Keratinocyte (primary cell): ENCODE measurements at regions not wholly inside any gene's neighbourhood (a gene's known extent, or its start where the extent isn't known, plus 50 kb on each side); places are given as distances from the start of the nearest gene placed in this dataset.

Experiments used
- DNase-seq: peaks from one replicate; pipeline ENCODE4 v3.0.0-alpha.2; 2011; ENCODE audit warnings: low read depth, missing footprints, low spot score
- FAIRE-seq: peaks from 2 replicates; lab custom pipeline; 2011; peaks lifted over from hg19 to GRCh38; lab: Jason Lieb, UNC
- H2AFZ ChIP-seq: 2 replicates; pipeline ENCODE4 v1.6.0; 2012; ENCODE audit warnings: low read length, control low read depth, inconsistent platforms; ENCODE audit not compliant: control insufficient read depth
- H3K27ac ChIP-seq: 2 replicates; pipeline ENCODE4 v1.5.1; 2011; ENCODE audit warnings: low read length; ENCODE audit not compliant: control insufficient read depth, insufficient read depth
- H3K27me3 ChIP-seq: 3 replicates; pipeline ENCODE4 v1.6.0; 2011; ENCODE audit warnings: low read length; ENCODE audit not compliant: control insufficient read depth, insufficient read depth; ENCODE audit errors: extremely low read depth
- H3K36me3 ChIP-seq, 2 experiments: 2 replicates in 1 of 2; 3 replicates in 1 of 2; pipeline ENCODE4 v1.5.1; 2011; ENCODE audit warnings: low read length in 2 of 2, mild to moderate bottlenecking in 1 of 2; ENCODE audit not compliant: control insufficient read depth in 2 of 2, insufficient read depth in 2 of 2; ENCODE audit errors: extremely low read depth in 1 of 2
- H3K4me1 ChIP-seq: 3 replicates; pipeline ENCODE4 v1.5.1; 2011; ENCODE audit warnings: low read length; ENCODE audit not compliant: control insufficient read depth, insufficient read depth; ENCODE audit errors: extremely low read depth
- H3K4me2 ChIP-seq: 3 replicates; pipeline ENCODE4 v1.6.0; 2011; ENCODE audit warnings: low read depth, low read length; ENCODE audit not compliant: control insufficient read depth, insufficient read depth; ENCODE audit errors: extremely low read depth
- H3K4me3 ChIP-seq, 3 experiments: fragments of 200-600 bp in 1 of 3; sonication (generic) in 1 of 3; 2 replicates in 2 of 3; 3 replicates in 1 of 3; pipeline ENCODE4 v1.5.1; 2011 to 2016; ENCODE audit warnings: low read length in 3 of 3, mild to moderate bottlenecking in 3 of 3, control low read depth in 2 of 3, inconsistent platforms in 1 of 3, low read depth in 1 of 3, mixed read lengths in 1 of 3, mixed run types in 1 of 3, moderate library complexity in 1 of 3; ENCODE audit not compliant: control insufficient read depth in 2 of 3, insufficient read depth in 2 of 3; ENCODE audit errors: extremely low read depth in 1 of 3
- H3K79me2 ChIP-seq: 2 replicates; pipeline ENCODE4 v1.6.0; 2012; ENCODE audit warnings: low read length; ENCODE audit not compliant: control insufficient read depth, insufficient read depth
- H3K9ac ChIP-seq: 3 replicates; pipeline ENCODE4 v1.6.0; 2011; ENCODE audit warnings: low read length; ENCODE audit not compliant: control insufficient read depth, insufficient read depth; ENCODE audit errors: extremely low read depth
- H3K9me1 ChIP-seq: 3 replicates; pipeline ENCODE4 v1.6.0; 2011; ENCODE audit warnings: low read length; ENCODE audit not compliant: control insufficient read depth, insufficient read depth; ENCODE audit errors: extremely low read depth
- H3K9me3 ChIP-seq: 2 replicates; pipeline ENCODE4 v1.5.1; 2012; ENCODE audit warnings: low read depth, low read length; ENCODE audit not compliant: control insufficient read depth
- H4K20me1 ChIP-seq: 3 replicates; pipeline ENCODE4 v1.6.0; 2011; ENCODE audit warnings: low read length; ENCODE audit not compliant: control insufficient read depth, insufficient read depth; ENCODE audit errors: extremely low read depth
- CTCF ChIP-seq, 3 experiments: IDR thresholded peaks in 1 of 3; conservative IDR thresholded peaks in 1 of 3; optimal IDR thresholded peaks in 1 of 3; 2 replicates in 2 of 3; 3 replicates in 1 of 3; pipeline versions ENCODE3 to v1.5.1; 2011; ENCODE audit warnings: low read length in 3 of 3, mild to moderate bottlenecking in 3 of 3, moderate library complexity in 2 of 3, control low read depth in 1 of 3, inconsistent platforms in 1 of 3; ENCODE audit not compliant: insufficient read depth in 2 of 3; ENCODE audit errors: extremely low read depth in 1 of 3
- EZH2 ChIP-seq: IDR thresholded peaks from one replicate; pipeline ENCODE4 v1.6.1; 2012; ENCODE audit warnings: inconsistent platforms, mild to moderate bottlenecking, low read length, moderate library complexity
- dilution Hi-C: fragments of 300-500 bp; cut with MboI; formaldehyde crosslinking; loops from one replicate; pipeline ENCODE4 v1.7.0; 2020; ENCODE audit warnings: low sequenced_read_pairs; ENCODE audit not compliant: extremely low pct_ligation_motif_present

DNA sequence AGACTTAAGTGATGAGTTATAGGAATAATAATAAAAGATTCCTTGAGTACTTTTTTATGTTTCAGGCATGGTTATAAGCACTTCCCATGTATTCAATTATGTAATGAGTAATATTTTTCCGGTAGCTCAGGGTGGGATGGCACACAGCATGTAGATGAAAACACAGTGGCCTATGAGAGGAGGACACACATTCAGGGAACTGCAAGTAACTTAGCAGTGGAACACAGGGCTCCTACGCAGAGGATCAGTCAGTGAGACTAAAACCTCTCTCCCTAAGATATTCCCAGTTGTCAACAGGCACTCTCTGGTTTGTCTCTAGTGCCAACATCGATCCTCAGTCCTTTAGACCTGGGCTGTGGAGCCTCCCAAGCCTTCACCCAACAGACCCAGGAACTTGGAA is 219.4 kb downstream of the DIO2 start:
- TF ChIP-seq CTCF (optimal IDR thresholded peaks at IDR 0.05 in 1 of 3, IDR thresholded peaks at IDR 0.05 in 1 of 3, conservative IDR thresholded peaks at IDR 0.05 in 1 of 3; ENCODE audit: extremely low read depth in 1 of 3, insufficient read depth in 2 of 3, low read length in 3 of 3) = no peak
- no peak for TF ChIP-seq EZH2
- no peaks in the 10 kb centered on the region for H3K9me3 ChIP-seq
- H3K79me2 ChIP-seq = no peaks in the 10 kb centered on the region

DNA sequence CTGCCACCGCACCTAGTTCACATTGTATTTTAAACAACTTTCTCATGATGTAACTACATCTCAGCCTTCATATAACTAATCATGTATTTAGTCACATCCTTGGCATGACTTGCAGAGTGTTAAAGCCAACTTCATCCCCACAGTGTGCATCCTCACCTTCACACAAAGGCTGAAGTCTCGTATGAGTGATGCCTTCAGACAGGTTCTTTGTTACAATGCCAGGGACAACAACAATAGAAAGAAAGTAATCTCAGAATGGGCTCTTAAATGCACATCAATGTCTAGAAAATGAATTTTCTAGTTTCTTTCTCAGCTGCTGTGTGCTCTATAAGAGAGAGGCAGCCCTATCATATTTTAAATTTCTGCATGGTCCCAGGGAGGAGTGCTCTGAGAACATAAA is 221.3 kb downstream of the DIO2 start:
- H3K9ac ChIP-seq = no peak overlapping the region
- no peak overlapping the region for H3K4me2 ChIP-seq
- H3K4me1 ChIP-seq = no peaks in the 10 kb centered on the region
- FAIRE-seq (no peak), DNase-seq (no peak)
- H3K27ac ChIP-seq = no peak overlapping the region
- H4K20me1 ChIP-seq = no peaks in the 10 kb centered on the region
- no peaks in the 10 kb centered on the region for H3K36me3 ChIP-seq
- dilution Hi-C loops = no loop called here
- no peaks in the 10 kb centered on the region for H3K9me1 ChIP-seq
- H3K27me3 ChIP-seq = no peaks in the 10 kb centered on the region
- TF ChIP-seq EZH2 = no peak
- TF ChIP-seq CTCF (optimal IDR thresholded peaks at IDR 0.05 in 1 of 3, IDR thresholded peaks at IDR 0.05 in 1 of 3, conservative IDR thresholded peaks at IDR 0.05 in 1 of 3; ENCODE audit: extremely low read depth in 1 of 3, insufficient read depth in 2 of 3, low read length in 3 of 3) = no peak
- no peaks in the 10 kb centered on the region for H3K9me3 ChIP-seq
- H3K79me2 ChIP-seq = no peaks in the 10 kb centered on the region
- no peak overlapping the region for H2AFZ ChIP-seq
- no peak overlapping the region for H3K4me3 ChIP-seq

More for the DNA sequence above, 219.4 kb downstream of the DIO2 start:
- Histone ChIP-seq H2AFZ (no peak overlapping the region), H3K4me3 (no peak overlapping the region), H3K9me1 (no peaks in the 10 kb centered on the region), H3K4me2 (no peak overlapping the region), H3K4me1 (no peaks in the 10 kb centered on the region), H3K27me3 (no peaks in the 10 kb centered on the region), H3K27ac (no peak overlapping the region), H4K20me1 (no peaks in the 10 kb centered on the region), H3K36me3 (no peaks in the 10 kb centered on the region), H3K9ac (no peak overlapping the region)
- dilution Hi-C loops = no loop called here
- no peak for FAIRE-seq
- no peak for DNase-seq
